Lower lobe of right lung (tissue), 2 donors: ENCODE measurements at regions not wholly inside any gene's neighbourhood (a gene's known extent, or its start where the extent isn't known, plus 50 kb on each side); places are given as distances from the start of the nearest gene placed in this dataset.

Experiments
- ATAC-seq, 2 donors: fragments of 200-7000 bp; cut with Tn5 transposase; one replicate each; pipeline ENCODE4 v1.9.1; 2020 to 2022; ENCODE audit warnings: mild to moderate bottlenecking in 2 of 2, moderate library complexity in 2 of 2
- DNase-seq: peaks from one replicate; pipeline ENCODE4 v3.0.0-alpha.2; 2020
- H3K27ac ChIP-seq: fragments of 200-600 bp; one replicate; pipeline ENCODE4 v1.8.0; 2022
- H3K27me3 ChIP-seq: fragments of 200-600 bp; one replicate; pipeline ENCODE4 v1.8.0; 2022; ENCODE audit warnings: low read depth
- H3K36me3 ChIP-seq: fragments of 200-600 bp; one replicate; pipeline ENCODE4 v1.8.0; 2022; ENCODE audit warnings: mild to moderate bottlenecking
- H3K4me1 ChIP-seq: fragments of 200-600 bp; one replicate; pipeline ENCODE4 v1.8.0; 2022
- H3K4me3 ChIP-seq: fragments of 200-600 bp; one replicate; pipeline ENCODE4 v1.8.0; 2022; ENCODE audit warnings: mild to moderate bottlenecking
- H3K9me3 ChIP-seq: fragments of 200-600 bp; one replicate; pipeline ENCODE4 v1.8.0; 2022
- intact Hi-C: fragments of 100-400 bp; cut with DNase I; formaldehyde crosslinking; loops from one replicate; pipeline ENCODE4 v1.11.0; 2022
- TF ChIP-seq, protein P1 (sequence below): fragments of 200-600 bp; IDR thresholded peaks from one replicate; pipeline ENCODE4 v1.8.0; 2022; ENCODE audit warnings: antibody characterized with exemption, mild to moderate bottlenecking
- donor health status: DM: no; HTN: yes; CAD: no; lungs with severe emphysema.

- H3K27me3 ChIP-seq = no peaks in the 10 kb centered on the region
- intact Hi-C loops = no loop called here
- H3K9me3 ChIP-seq = no peaks in the 10 kb centered on the region
- no peaks in the 10 kb centered on the region for H3K4me1 ChIP-seq
- no peak for DNase-seq
- H3K36me3 ChIP-seq = no peaks in the 10 kb centered on the region
- H3K27ac ChIP-seq = no peak overlapping the region
- H3K4me3 ChIP-seq = no peak overlapping the region
- ATAC-seq = no peak
- TF ChIP-seq, protein P1, sequence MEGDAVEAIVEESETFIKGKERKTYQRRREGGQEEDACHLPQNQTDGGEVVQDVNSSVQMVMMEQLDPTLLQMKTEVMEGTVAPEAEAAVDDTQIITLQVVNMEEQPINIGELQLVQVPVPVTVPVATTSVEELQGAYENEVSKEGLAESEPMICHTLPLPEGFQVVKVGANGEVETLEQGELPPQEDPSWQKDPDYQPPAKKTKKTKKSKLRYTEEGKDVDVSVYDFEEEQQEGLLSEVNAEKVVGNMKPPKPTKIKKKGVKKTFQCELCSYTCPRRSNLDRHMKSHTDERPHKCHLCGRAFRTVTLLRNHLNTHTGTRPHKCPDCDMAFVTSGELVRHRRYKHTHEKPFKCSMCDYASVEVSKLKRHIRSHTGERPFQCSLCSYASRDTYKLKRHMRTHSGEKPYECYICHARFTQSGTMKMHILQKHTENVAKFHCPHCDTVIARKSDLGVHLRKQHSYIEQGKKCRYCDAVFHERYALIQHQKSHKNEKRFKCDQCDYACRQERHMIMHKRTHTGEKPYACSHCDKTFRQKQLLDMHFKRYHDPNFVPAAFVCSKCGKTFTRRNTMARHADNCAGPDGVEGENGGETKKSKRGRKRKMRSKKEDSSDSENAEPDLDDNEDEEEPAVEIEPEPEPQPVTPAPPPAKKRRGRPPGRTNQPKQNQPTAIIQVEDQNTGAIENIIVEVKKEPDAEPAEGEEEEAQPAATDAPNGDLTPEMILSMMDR = no peak
Observed at GRCh38 chr18:14921031-14921430, 173.1 kb downstream of the ANKRD30B start.

GRCh38 chr18:14921547-14921946, 173.6 kb downstream of the ANKRD30B start:
- no peaks in the 10 kb centered on the region for H3K9me3 ChIP-seq
- H3K4me3 ChIP-seq = no peak overlapping the region
- TF ChIP-seq, protein P1 = no peak
- no peak for ATAC-seq
- H3K36me3 ChIP-seq = no peaks in the 10 kb centered on the region
- DNase-seq = no peak
- no peaks in the 10 kb centered on the region for H3K27me3 ChIP-seq
- H3K27ac ChIP-seq = no peak overlapping the region
- H3K4me1 ChIP-seq = no peaks in the 10 kb centered on the region
- intact Hi-C loops = no loop called here

GRCh38 chr18:14922031-14922430, 174.1 kb downstream of the ANKRD30B start:
- H3K9me3 ChIP-seq = no peaks in the 10 kb centered on the region
- intact Hi-C loops = no loop called here
- DNase-seq (no peak), ATAC-seq (no peak)
- H3K4me3 ChIP-seq = no peak overlapping the region
- TF ChIP-seq, protein P1 = no peak
- H3K27me3 ChIP-seq = no peaks in the 10 kb centered on the region
- H3K36me3 ChIP-seq = no peaks in the 10 kb centered on the region
- no peak overlapping the region for H3K27ac ChIP-seq
- no peaks in the 10 kb centered on the region for H3K4me1 ChIP-seq

DNA sequence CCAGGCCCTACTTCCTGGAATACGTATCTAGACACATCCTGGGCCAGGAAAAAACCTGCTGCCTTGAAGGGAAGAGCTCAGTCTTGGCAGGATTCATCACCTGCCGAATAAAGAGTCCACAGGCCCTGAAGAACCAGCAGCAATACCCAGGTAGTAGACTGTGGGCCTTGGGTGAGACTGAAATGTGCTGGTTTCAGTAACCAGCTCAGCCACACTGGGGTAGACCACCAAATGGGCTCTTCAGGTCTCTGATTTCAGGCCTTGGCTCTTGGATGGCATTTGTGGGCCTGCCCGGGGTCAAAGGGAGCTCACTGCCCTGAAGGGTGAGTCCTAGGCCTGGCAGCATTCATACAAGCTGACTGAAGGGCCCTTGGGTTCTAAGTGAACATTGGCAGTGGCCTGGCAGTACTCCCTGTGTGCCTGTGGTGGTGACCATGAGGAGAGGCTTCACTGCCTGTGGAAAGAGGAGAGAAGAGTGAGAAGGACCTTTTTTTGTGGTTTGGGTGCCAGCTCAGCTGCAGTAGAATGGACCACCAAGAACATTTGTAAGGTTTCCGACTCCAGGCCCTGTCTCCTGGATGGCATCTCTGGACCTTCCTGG, 175.1 kb downstream of the ANKRD30B start:
- TF ChIP-seq, protein P1 = no peak
- H3K9me3 ChIP-seq = no peaks in the 10 kb centered on the region
- H3K4me1 ChIP-seq = no peaks in the 10 kb centered on the region
- no peaks in the 10 kb centered on the region for H3K27me3 ChIP-seq
- intact Hi-C loops = no loop called here
- no peak for ATAC-seq
- DNase-seq = no peak
- no peaks in the 10 kb centered on the region for H3K36me3 ChIP-seq
- no peak overlapping the region for H3K4me3 ChIP-seq
- no peak overlapping the region for H3K27ac ChIP-seq

DNA sequence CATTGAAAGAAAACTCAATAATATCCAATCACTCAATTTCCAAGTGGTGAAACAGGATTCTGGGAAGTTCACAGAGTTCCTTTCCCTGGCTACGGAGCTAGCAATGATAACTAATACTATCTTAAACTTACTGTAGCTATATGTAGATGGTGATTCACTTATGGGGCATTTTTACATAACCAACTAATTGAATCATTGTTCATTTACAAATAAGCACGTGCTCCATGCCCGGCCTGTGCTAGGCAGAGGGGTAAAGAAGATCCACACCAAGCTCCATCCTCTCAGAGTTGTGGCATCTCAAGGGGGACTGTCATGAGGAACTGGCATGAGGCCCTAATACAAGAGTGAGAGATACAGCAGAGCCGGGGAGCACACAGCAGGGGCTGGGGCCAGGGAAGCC, 176.3 kb downstream of the ANKRD30B start:
- DNase-seq (no peak), ATAC-seq (no peak)
- H3K27ac ChIP-seq = no peak overlapping the region
- H3K36me3 ChIP-seq = no peaks in the 10 kb centered on the region
- no peaks in the 10 kb centered on the region for H3K4me1 ChIP-seq
- no peaks in the 10 kb centered on the region for H3K27me3 ChIP-seq
- H3K9me3 ChIP-seq = no peaks in the 10 kb centered on the region
- intact Hi-C loops = no loop called here
- TF ChIP-seq, protein P1 = no peak
- H3K4me3 ChIP-seq = no peak overlapping the region
